ENCODE measurements at regions not wholly inside any gene's neighbourhood (a gene's known extent, or its start where the extent isn't known, plus 50 kb on each side); places are given as distances from the start of the nearest gene placed in this dataset.

GRCh38 chr5:109947667-109948066, 257.9 kb downstream of the MAN2A1 start:
- TF ChIP-seq CTCF (IDR thresholded peaks at IDR 0.05; ENCODE audit: insufficient read depth in 1 of 2, low read depth in 1 of 2, low read length in 1 of 2, severe bottlenecking in 1 of 2, unreplicated experiment in 1 of 2), result no peak
- no peaks in the 10 kb centered on the region for H3K27me3 Mint-ChIP-seq (ENCODE audit: insufficient read depth, unreplicated experiment)
- no peak overlapping the region for H3K4me3 Mint-ChIP-seq (ENCODE audit: unreplicated experiment)
- H3K4me1 ChIP-seq, result peaks cover 5% of the 10 kb centered on the region; the same call in 1 of the 2 replicates
- intact Hi-C loops (cut with micrococcal nuclease; ENCODE audit: unreplicated experiment), result no loop called here
- no TSS peak for BruUV-seq (replicated peaks)
- no peaks in the 10 kb centered on the region for H3K36me3 ChIP-seq (ENCODE audit: control insufficient read depth, insufficient read depth, low read length)
- H3K36me3 Mint-ChIP-seq (ENCODE audit: insufficient read depth, unreplicated experiment), result no peaks in the 10 kb centered on the region
- DNase-seq, result no peak
- no peaks in the 10 kb centered on the region for H3K9me3 Mint-ChIP-seq (ENCODE audit: unreplicated experiment)
- ChIA-PET POLR2A (no interaction called here), CTCF (no interaction called here)
- H3K4me3 ChIP-seq (ENCODE audit: low read depth, low read length), result no peak overlapping the region
- H3K27me3 ChIP-seq (replicated peaks; ENCODE audit: control insufficient read depth, insufficient read depth, low read length), result no peaks in the 10 kb centered on the region
- H3K9me3 ChIP-seq, result no peaks in the 10 kb centered on the region
- no peak overlapping the region for H3K27ac Mint-ChIP-seq (ENCODE audit: unreplicated experiment)
- H3K4me1 Mint-ChIP-seq (ENCODE audit: low read depth, unreplicated experiment), result peaks cover 7% of the 10 kb centered on the region

- intact Hi-C loops (cut with micrococcal nuclease; ENCODE audit: unreplicated experiment), result no loop called here
- H3K4me1 ChIP-seq, result peaks cover 5% of the 10 kb centered on the region; the same call in 1 of the 2 replicates
- Mint-ChIP-seq H3K9me3 (ENCODE audit: unreplicated experiment) (no peaks in the 10 kb centered on the region), H3K4me1 (ENCODE audit: low read depth, unreplicated experiment) (peaks cover 6% of the 10 kb centered on the region), H3K4me3 (ENCODE audit: unreplicated experiment) (no peak overlapping the region), H3K36me3 (ENCODE audit: insufficient read depth, unreplicated experiment) (no peaks in the 10 kb centered on the region), H3K27me3 (ENCODE audit: insufficient read depth, unreplicated experiment) (no peaks in the 10 kb centered on the region), H3K27ac (ENCODE audit: unreplicated experiment) (no peak overlapping the region)
- no peak for TF ChIP-seq CTCF (IDR thresholded peaks at IDR 0.05; ENCODE audit: insufficient read depth in 1 of 2, low read depth in 1 of 2, low read length in 1 of 2, severe bottlenecking in 1 of 2, unreplicated experiment in 1 of 2)
- no TSS peak for BruUV-seq (replicated peaks)
- no peaks in the 10 kb centered on the region for H3K36me3 ChIP-seq (ENCODE audit: control insufficient read depth, insufficient read depth, low read length)
- CTCF ChIA-PET, result no interaction called here
- no peaks in the 10 kb centered on the region for H3K27me3 ChIP-seq (replicated peaks; ENCODE audit: control insufficient read depth, insufficient read depth, low read length)
- H3K9me3 ChIP-seq, result no peaks in the 10 kb centered on the region
- H3K4me3 ChIP-seq (ENCODE audit: low read depth, low read length), result no peak overlapping the region
- DNase-seq, result no peak
- POLR2A ChIA-PET, result no interaction called here
These were observed 260.9 kb downstream of the MAN2A1 start for GRCh38 chr5:109950634-109951033.

GRCh38 chr5:109951348-109951747, 261.6 kb downstream of the MAN2A1 start:
- no TSS peak for BruUV-seq (replicated peaks)
- H3K9me3 Mint-ChIP-seq (ENCODE audit: unreplicated experiment), result no peaks in the 10 kb centered on the region
- no peak for DNase-seq
- intact Hi-C loops (cut with micrococcal nuclease; ENCODE audit: unreplicated experiment), result no loop called here
- H3K4me3 ChIP-seq (ENCODE audit: low read depth, low read length), result no peak overlapping the region
- POLR2A ChIA-PET, result no interaction called here
- TF ChIP-seq CTCF (IDR thresholded peaks at IDR 0.05; ENCODE audit: insufficient read depth in 1 of 2, low read depth in 1 of 2, low read length in 1 of 2, severe bottlenecking in 1 of 2, unreplicated experiment in 1 of 2), result no peak
- H3K9me3 ChIP-seq, result no peaks in the 10 kb centered on the region
- peaks cover 5% of the 10 kb centered on the region; the same call in 1 of the 2 replicates for H3K4me1 ChIP-seq
- CTCF ChIA-PET, result no interaction called here
- H3K27me3 Mint-ChIP-seq (ENCODE audit: insufficient read depth, unreplicated experiment), result no peaks in the 10 kb centered on the region
- no peaks in the 10 kb centered on the region for H3K36me3 Mint-ChIP-seq (ENCODE audit: insufficient read depth, unreplicated experiment)
- H3K4me3 Mint-ChIP-seq (ENCODE audit: unreplicated experiment), result no peak overlapping the region
- H3K36me3 ChIP-seq (ENCODE audit: control insufficient read depth, insufficient read depth, low read length), result no peaks in the 10 kb centered on the region
- H3K4me1 Mint-ChIP-seq (ENCODE audit: low read depth, unreplicated experiment), result no peaks in the 10 kb centered on the region
- H3K27ac Mint-ChIP-seq (ENCODE audit: unreplicated experiment), result no peak overlapping the region
- no peaks in the 10 kb centered on the region for H3K27me3 ChIP-seq (replicated peaks; ENCODE audit: control insufficient read depth, insufficient read depth, low read length)
